ENCODE measurements at regions not wholly inside any gene's neighbourhood (a gene's known extent, or its start where the extent isn't known, plus 50 kb on each side); places are given as distances from the start of the nearest gene placed in this dataset.

GRCh38 chr10:58089739-58090138 lies 178.0 kb downstream of the IPMK start:
- TF ChIP-seq EP300 (IDR thresholded peaks at IDR 0.05) (no peak), CTCF (IDR thresholded peaks at IDR 0.05) (no peak), POLR2A (IDR thresholded peaks at IDR 0.05) (no peak), POLR2AphosphoS5 (IDR thresholded peaks at IDR 0.05) (no peak)
- H3K9me3 ChIP-seq = no peaks in the 10 kb centered on the region
- H3K27ac ChIP-seq = no peak overlapping the region
- DNase-seq = no peak
- no peaks in the 10 kb centered on the region for H3K36me3 ChIP-seq
- H3K27me3 ChIP-seq = no peaks in the 10 kb centered on the region
- H3K4me3 ChIP-seq = no peak overlapping the region
- WGBS, 5 donors = 34 to 65% (median 49%) methylated on average over 2 of the region's 2 CpGs
- intact Hi-C loops (cut with DNase I; ENCODE audit: low total_unique reads) = no loop called here
- no peaks in the 10 kb centered on the region for H3K4me1 ChIP-seq

- H3K27me3 ChIP-seq = no peaks in the 10 kb centered on the region
Observed at GRCh38 chr10:58087896-58088295, 179.8 kb downstream of the IPMK start.

GRCh38 chr10:58086763-58087150 lies 180.9 kb downstream of the IPMK start:
- H3K27me3 ChIP-seq = no peaks in the 10 kb centered on the region
- intact Hi-C loops (cut with DNase I; ENCODE audit: low total_unique reads) = no loop called here
- 85 to 94% (median 88%) methylated on average over 2 of the region's 2 CpGs for WGBS, 5 donors
- no peaks in the 10 kb centered on the region for H3K4me1 ChIP-seq
- no peak for DNase-seq
- TF ChIP-seq CTCF (IDR thresholded peaks at IDR 0.05) (no peak), POLR2A (IDR thresholded peaks at IDR 0.05) (no peak), EP300 (IDR thresholded peaks at IDR 0.05) (no peak), POLR2AphosphoS5 (IDR thresholded peaks at IDR 0.05) (no peak)
- no peak overlapping the region for H3K4me3 ChIP-seq
- H3K9me3 ChIP-seq = no peaks in the 10 kb centered on the region
- H3K27ac ChIP-seq = no peak overlapping the region
- no peaks in the 10 kb centered on the region for H3K36me3 ChIP-seq

More at GRCh38 chr10:58087896-58088295, 179.8 kb downstream of the IPMK start:
- intact Hi-C loops (cut with DNase I; ENCODE audit: low total_unique reads) = no loop called here
- no peak for TF ChIP-seq EP300 (IDR thresholded peaks at IDR 0.05)
- no peak for TF ChIP-seq POLR2AphosphoS5 (IDR thresholded peaks at IDR 0.05)
- TF ChIP-seq POLR2A (IDR thresholded peaks at IDR 0.05) = no peak
- TF ChIP-seq CTCF (IDR thresholded peaks at IDR 0.05) = no peak
- no peak for DNase-seq
- Histone ChIP-seq H3K4me1 (no peaks in the 10 kb centered on the region), H3K27ac (no peak overlapping the region), H3K36me3 (no peaks in the 10 kb centered on the region), H3K4me3 (no peak overlapping the region), H3K9me3 (no peaks in the 10 kb centered on the region)

GRCh38 chr10:58086144-58086762 lies 181.4 kb downstream of the IPMK start:
- intact Hi-C loops (cut with DNase I; ENCODE audit: low total_unique reads) = no loop called here
- no peak overlapping the region for H3K27ac ChIP-seq
- no peaks in the 10 kb centered on the region for H3K9me3 ChIP-seq
- no peak overlapping the region for H3K4me3 ChIP-seq
- H3K36me3 ChIP-seq = no peaks in the 10 kb centered on the region
- no peaks in the 10 kb centered on the region for H3K27me3 ChIP-seq
- DNase-seq = no peak
- TF ChIP-seq CTCF (IDR thresholded peaks at IDR 0.05) (no peak), POLR2AphosphoS5 (IDR thresholded peaks at IDR 0.05) (no peak)
- H3K4me1 ChIP-seq = no peaks in the 10 kb centered on the region
- WGBS, 5 donors = 61 to 78% (median 76%) methylated on average over 2 of the region's 2 CpGs

All from stomach (tissue), 8 donors.